Subcutaneous abdominal adipose tissue (tissue), 5 donors: ENCODE measurements at regions not wholly inside any gene's neighbourhood (a gene's known extent, or its start where the extent isn't known, plus 50 kb on each side); places are given as distances from the start of the nearest gene placed in this dataset.
"Not testable (repeated sequence)": the region's sequence is repeated elsewhere in the genome, so short reads cannot be mapped to it uniquely, and the experiment has no call there.

Experiments used
- H3K27ac ChIP-seq: one replicate; pipeline ENCODE4 v1.7.0; 2013; ENCODE audit warnings: low read depth, mild to moderate bottlenecking, inconsistent platforms, low read length, moderate library complexity
- H3K27me3 ChIP-seq, 5 donors: one replicate each; pipeline ENCODE4 v1.7.0; 2013; ENCODE audit warnings: low read length in 5 of 5, inconsistent platforms in 1 of 5; ENCODE audit not compliant: control insufficient read depth in 5 of 5, insufficient read depth in 4 of 5
- H3K36me3 ChIP-seq, 5 donors: one replicate each; pipeline ENCODE4 v1.7.0; 2013; ENCODE audit warnings: low read length in 5 of 5; ENCODE audit not compliant: control insufficient read depth in 5 of 5, insufficient read depth in 5 of 5
- H3K4me1 ChIP-seq, 5 donors: one replicate each; pipeline ENCODE4 v1.7.0; 2013; ENCODE audit warnings: low read length in 5 of 5, mild to moderate bottlenecking in 3 of 5, moderate library complexity in 1 of 5; ENCODE audit not compliant: control insufficient read depth in 5 of 5, insufficient read depth in 5 of 5
- H3K4me3 ChIP-seq, 5 donors: one replicate each; pipeline ENCODE4 v1.7.0; 2013; ENCODE audit warnings: low read length in 5 of 5, low read depth in 1 of 5
- H3K9ac ChIP-seq, 5 donors: one replicate each; pipeline ENCODE4 v1.7.0; 2013; ENCODE audit warnings: low read length in 5 of 5, mild to moderate bottlenecking in 4 of 5, moderate library complexity in 3 of 5
- H3K9me3 ChIP-seq, 5 donors: one replicate each; pipeline ENCODE4 v1.7.0; 2013; ENCODE audit warnings: low read length in 5 of 5; ENCODE audit not compliant: control insufficient read depth in 5 of 5
- donor health status: healthy.
- donor health status: healthy.
- donor health status: healthy.
- donor health status: healthy.
- donor health status: healthy.

DNA sequence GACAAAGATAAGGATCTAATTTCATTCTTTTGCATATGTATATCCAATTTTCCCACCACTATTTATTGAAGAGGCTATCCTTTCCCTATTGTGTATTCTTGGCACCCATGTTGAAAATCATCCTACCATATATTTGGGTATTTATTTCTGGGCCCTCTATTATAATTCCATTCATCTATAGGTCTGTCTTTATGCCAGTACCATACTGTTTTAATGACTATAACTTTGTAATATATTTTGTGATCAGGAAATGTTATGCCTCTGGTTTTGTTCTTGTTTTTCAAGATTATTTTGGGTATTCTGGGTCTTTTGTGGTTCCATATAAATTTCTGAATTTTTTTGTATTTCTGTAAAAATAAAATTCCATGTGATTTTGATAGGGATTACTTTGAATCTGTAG is 347.6 kb upstream of the SULF2 start:
- no peaks in the 10 kb centered on the region for H3K9me3 ChIP-seq
- no peak overlapping the region for H3K9ac ChIP-seq
- H3K27me3 ChIP-seq = peaks cover 0 to 6% (median 2%) of the 10 kb centered on the region in 5 donors
- H3K4me3 ChIP-seq = no peak overlapping the region
- H3K36me3 ChIP-seq = no peaks in the 10 kb centered on the region
- no peak overlapping the region for H3K27ac ChIP-seq
- peaks cover 9 to 39% (median 32%) of the 10 kb centered on the region in 5 donors for H3K4me1 ChIP-seq

DNA sequence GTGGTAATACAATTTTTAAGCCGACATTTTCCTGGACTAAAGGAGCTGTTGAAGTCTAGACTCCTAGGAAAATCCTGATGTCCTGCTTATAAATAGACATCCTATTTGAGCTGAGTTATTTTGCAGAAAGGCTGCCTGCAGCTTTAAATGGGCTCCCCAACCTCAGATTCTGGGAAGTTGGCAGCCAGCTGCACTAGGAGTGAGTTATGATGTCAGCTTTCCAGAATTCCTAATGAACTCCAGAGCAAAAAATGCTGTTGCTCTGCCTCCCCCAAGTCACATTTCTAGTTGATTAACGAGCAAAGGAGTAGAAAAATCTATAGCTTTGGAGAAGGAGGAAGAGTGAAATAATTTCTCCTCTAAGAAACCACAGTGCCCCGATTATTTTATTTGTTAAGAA is 346.3 kb upstream of the SULF2 start:
- H3K36me3 ChIP-seq = no peaks in the 10 kb centered on the region
- no peaks in the 10 kb centered on the region for H3K27me3 ChIP-seq
- H3K4me3 ChIP-seq = no peak overlapping the region
- H3K27ac ChIP-seq = no peak overlapping the region
- peaks cover 9 to 44% (median 32%) of the 10 kb centered on the region in 5 donors for H3K4me1 ChIP-seq
- H3K9me3 ChIP-seq = no peaks in the 10 kb centered on the region
- no peak overlapping the region for H3K9ac ChIP-seq

DNA sequence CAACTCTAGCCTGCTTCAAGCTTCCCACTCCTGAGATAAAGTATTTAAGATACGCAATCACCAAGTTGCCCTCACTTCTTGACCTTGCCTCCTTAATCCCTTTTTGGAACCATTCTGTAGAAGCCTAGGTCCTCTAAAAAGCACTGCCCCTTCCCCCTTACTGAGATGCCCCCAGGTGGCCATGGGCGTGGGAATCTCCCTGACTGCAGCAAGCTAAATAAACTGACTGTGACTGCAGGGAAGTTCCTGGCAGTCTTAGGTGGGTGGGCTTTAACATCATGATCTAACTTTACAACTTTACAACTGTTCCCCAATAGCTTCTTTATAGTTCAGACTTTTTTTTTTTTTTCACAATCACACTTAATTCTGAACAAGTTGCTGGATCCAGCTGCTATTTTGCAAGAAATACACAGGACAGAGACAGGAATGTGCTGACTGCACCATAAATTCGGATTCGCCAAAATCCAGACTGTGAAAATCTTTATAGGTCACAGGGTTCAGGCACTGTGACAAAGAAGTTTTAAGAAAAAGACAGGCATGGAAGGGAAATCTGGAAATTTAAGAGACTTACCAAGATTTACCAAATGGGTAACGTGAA is 344.2 kb upstream of the SULF2 start:
- H3K4me3 ChIP-seq = no peak overlapping the region
- peak overlapping the region; percentile 11 for H3K27ac ChIP-seq
- H3K4me1 ChIP-seq = peaks cover 9 to 44% (median 32%) of the 10 kb centered on the region in 5 donors

DNA sequence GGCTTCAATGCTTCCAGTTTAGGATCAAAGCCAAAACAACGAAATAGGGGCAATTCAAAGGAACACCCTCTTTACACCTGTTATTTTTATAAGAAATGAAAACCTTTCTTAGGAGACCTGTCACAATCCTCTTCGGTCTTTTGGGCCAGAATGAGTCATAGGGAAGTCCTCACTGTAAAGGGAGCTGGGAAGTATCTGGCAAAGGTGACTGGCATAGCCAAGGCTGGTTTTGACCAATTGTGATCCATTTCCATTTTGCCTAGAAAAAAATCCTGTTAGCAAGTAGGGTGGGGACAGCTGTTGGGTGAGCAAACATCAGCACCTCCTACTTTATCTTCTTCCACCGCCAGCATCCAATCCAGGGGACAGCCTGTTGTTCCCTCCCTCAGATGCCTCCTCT is 343.2 kb upstream of the SULF2 start:
- Histone ChIP-seq H3K9ac (no peak overlapping the region), H3K36me3 (no peaks in the 10 kb centered on the region), H3K27me3 (no peaks in the 10 kb centered on the region), H3K4me1 (peaks cover 9 to 44% (median 32%) of the 10 kb centered on the region in 5 donors), H3K9me3 (no peaks in the 10 kb centered on the region), H3K4me3 (no peak overlapping the region), H3K27ac (no peak overlapping the region)

More for the DNA sequence above, 344.2 kb upstream of the SULF2 start:
- Histone ChIP-seq H3K9me3 (no peaks in the 10 kb centered on the region), H3K36me3 (no peaks in the 10 kb centered on the region), H3K27me3 (no peaks in the 10 kb centered on the region), H3K9ac (peak overlapping the region in 2 of 5 donors; percentile 2 to 3)

DNA sequence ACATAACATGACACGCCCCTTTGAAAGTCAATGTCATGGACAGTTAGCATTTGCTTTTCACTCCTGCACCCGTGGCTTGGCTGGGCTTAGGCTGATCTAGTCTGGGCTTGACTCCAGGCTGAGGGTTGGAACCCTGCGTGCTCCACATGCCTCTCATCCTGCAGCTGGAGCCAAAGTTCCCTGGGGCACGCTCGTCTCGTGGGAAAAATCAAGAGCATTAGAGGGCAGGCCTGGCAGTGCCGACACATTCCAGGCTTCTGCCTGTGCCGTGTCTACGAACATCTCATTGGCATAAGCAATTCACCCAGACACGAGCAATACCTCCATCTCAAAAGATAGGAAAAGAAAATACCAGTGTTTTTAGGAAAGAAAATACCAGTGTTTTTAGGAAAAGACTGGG is 342.7 kb upstream of the SULF2 start:
- not testable (repeated sequence) for H3K4me3 ChIP-seq, H3K9me3 ChIP-seq, H3K27ac ChIP-seq, H3K36me3 ChIP-seq, H3K27me3 ChIP-seq, H3K9ac ChIP-seq
- H3K4me1 ChIP-seq = peaks cover 9 to 44% (median 32%) of the 10 kb centered on the region in 5 donors

DNA sequence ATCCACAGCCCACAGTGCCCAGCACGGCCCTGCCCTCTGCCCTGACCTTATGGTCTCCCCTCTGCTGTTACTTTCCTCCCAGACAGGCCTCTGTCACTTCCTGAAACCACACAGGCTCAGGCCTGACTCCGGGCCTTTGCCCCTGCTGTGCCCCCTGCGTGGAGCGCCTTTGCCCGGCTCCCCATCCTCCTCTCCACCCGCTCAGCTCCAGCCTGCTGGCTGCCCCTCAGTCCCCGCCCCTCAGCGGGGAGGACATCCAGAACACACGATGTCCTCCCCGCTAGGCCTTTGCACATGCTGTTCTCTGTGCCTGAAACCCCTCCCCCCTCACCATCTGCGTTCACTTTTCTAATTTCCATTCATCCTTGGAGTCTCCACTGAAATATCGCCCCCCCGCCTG is 341.9 kb upstream of the SULF2 start:
- not testable (repeated sequence) for H3K36me3 ChIP-seq, H3K9ac ChIP-seq, H3K27me3 ChIP-seq, H3K9me3 ChIP-seq, H3K27ac ChIP-seq, H3K4me3 ChIP-seq
- peaks cover 9 to 44% (median 32%) of the 10 kb centered on the region in 5 donors for H3K4me1 ChIP-seq

DNA sequence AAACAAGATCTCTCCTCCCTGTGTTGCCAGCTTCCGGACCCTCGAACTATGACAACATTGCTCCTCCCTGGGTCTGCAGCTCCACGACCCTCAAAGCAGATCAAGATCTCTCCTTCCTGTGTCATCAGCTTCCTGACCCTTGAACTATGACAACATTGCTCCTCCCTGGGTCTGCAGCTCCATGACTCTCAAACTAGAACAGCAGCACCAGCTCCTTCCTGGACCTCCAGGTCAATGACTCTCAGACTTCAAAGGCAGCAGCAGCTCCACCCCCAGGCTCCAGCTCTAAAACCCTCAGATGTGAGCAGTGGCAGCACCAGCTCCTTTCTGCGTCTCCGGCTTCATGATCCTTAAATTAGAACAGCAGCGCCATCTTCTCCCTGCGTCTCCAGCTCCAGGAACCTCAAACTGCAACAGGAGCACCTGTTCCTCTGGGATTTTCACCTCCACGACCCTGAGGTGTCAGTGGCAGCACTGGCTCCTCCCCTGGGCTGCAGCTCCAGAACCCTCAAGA is 341.0 kb upstream of the SULF2 start:
- peaks cover 9 to 36% (median 27%) of the 10 kb centered on the region in 5 donors for H3K4me1 ChIP-seq
- H3K9ac ChIP-seq = no peak overlapping the region
- no peak overlapping the region for H3K4me3 ChIP-seq
- no peaks in the 10 kb centered on the region for H3K36me3 ChIP-seq
- no peak overlapping the region for H3K27ac ChIP-seq
- no peaks in the 10 kb centered on the region for H3K9me3 ChIP-seq
- peaks cover 0 to 4% (median 3%) of the 10 kb centered on the region in 5 donors for H3K27me3 ChIP-seq

DNA sequence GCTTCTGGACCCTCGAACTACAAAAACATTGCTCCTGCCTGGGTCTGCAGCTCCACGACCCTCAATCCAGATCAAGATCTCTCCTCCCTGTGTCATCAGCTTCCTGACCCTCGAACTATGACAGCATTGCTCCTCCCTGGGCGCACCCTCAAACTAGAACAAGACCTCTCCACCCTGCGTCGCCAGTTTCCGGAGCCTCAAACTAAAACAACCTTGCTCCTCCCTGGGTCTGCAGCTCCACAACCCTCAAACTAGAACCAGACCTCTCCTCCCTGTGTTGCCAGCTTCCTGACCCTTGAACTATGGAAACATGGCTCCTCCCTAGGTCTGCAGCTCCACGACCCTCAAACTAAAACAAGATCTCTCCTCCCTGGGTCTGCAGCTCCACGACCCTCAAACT is 339.7 kb upstream of the SULF2 start:
- Histone ChIP-seq H3K9me3 (no peaks in the 10 kb centered on the region), H3K27me3 (peaks cover 0 to 4% (median 3%) of the 10 kb centered on the region in 5 donors), H3K36me3 (no peaks in the 10 kb centered on the region)

DNA sequence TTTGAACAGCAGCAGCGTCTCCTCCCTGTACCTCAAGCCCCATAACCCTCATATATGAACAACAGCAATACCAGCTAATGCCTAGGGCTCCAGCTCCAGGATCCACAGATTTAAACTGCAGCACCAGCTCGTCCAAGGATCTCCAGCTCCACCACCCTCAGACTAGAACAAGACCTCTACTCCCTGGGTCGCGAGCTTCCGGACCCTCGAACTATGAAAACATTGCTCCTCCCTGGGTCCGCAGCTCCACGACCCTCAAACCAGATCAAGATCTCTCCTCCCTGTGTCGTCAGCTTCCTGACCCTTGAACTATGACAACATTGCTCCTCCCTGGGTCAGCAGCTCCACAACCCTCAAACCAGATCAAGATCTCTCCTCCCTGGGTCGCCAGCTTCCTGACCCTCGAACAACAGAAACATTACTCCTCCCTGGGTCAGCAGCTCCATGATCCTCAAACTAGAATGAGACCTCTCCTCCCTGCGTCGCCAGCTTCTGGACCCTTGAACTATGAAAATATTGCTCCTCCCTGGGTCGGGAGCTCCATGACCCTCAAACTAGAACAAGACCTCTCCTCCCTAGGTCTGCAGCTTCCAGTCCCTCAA is 339.0 kb upstream of the SULF2 start:
- Histone ChIP-seq H3K4me3 (no peak overlapping the region), H3K9me3 (no peaks in the 10 kb centered on the region), H3K4me1 (peaks cover 7 to 19% (median 14%) of the 10 kb centered on the region in 5 donors), H3K27ac (no peak overlapping the region), H3K36me3 (no peaks in the 10 kb centered on the region), H3K9ac (no peak overlapping the region), H3K27me3 (peaks cover 0 to 4% (median 3%) of the 10 kb centered on the region in 5 donors)

More for the DNA sequence above, 339.7 kb upstream of the SULF2 start:
- H3K9ac ChIP-seq = no peak overlapping the region
- peaks cover 9 to 26% (median 20%) of the 10 kb centered on the region in 5 donors for H3K4me1 ChIP-seq
- no peak overlapping the region for H3K27ac ChIP-seq
- no peak overlapping the region for H3K4me3 ChIP-seq

DNA sequence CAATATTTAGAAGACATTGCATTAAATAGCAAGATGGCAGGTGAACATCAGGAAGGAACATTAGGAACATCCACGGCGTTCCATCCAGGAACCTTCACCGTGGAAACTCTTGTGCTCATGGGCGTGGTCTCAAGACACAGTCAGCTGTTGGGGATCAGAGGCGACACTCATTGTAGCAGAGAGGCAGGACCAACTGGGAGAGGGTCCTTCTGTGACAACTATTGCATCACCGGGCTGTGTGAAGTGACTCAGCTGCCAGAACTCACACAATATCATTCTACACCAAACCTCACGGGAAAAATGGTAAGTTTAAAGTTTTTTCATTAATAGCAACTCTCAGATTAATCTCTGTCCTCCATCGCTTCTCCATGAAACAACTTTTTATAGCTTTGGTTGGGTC is 334.8 kb upstream of the SULF2 start:
- peaks cover 0 to 4% (median 3%) of the 10 kb centered on the region in 5 donors for H3K27me3 ChIP-seq
- no peaks in the 10 kb centered on the region for H3K36me3 ChIP-seq
- no peak overlapping the region for H3K4me3 ChIP-seq
- H3K27ac ChIP-seq = no peak overlapping the region
- H3K9ac ChIP-seq = no peak overlapping the region
- H3K9me3 ChIP-seq = no peaks in the 10 kb centered on the region
- H3K4me1 ChIP-seq = no peaks in the 10 kb centered on the region
